GM23248 (cell line): ENCODE measurements at regions not wholly inside any gene's neighbourhood (a gene's known extent, or its start where the extent isn't known, plus 50 kb on each side); places are given as distances from the start of the nearest gene placed in this dataset.

Source experiments
- EZH2 ChIP-seq: fragments of 200-600 bp; sonication (generic); IDR thresholded peaks from 2 replicates; pipeline ENCODE4 v1.6.1; 2018; ENCODE audit warnings: antibody characterized with exemption, mild to moderate bottlenecking; ENCODE audit not compliant: insufficient read depth, poor library complexity, severe bottlenecking
- EZH2phosphoT487 ChIP-seq: fragments of 200-600 bp; sonication (generic); IDR thresholded peaks from 2 replicates; pipeline ENCODE4 v1.6.1; 2018; ENCODE audit warnings: antibody characterized with exemption, moderate library complexity, mild to moderate bottlenecking, low read depth; ENCODE audit not compliant: insufficient read depth

- no peak for TF ChIP-seq EZH2
- TF ChIP-seq EZH2phosphoT487 = no peak
Measured at GRCh38 chrX:74238771-74239170, 65.2 kb upstream of the ZCCHC13 start.
